GM18508 (cell line): ENCODE measurements at regions not wholly inside any gene's neighbourhood (a gene's known extent, or its start where the extent isn't known, plus 50 kb on each side); places are given as distances from the start of the nearest gene placed in this dataset.

Experiments used
- ATAC-seq: cut with Tn5 transposase; IDR thresholded peaks from one replicate; pipeline ENCODE4 v1.9.1; 2021; ENCODE audit warnings: moderate number of reproducible peaks; ENCODE audit not compliant: insufficient read depth, unreplicated experiment

- no peak for ATAC-seq
Measured at GRCh38 chr11:25938952-25939351, 393.0 kb upstream of the ANO3 start.

- ATAC-seq: no peak
Measured at GRCh38 chr11:25939691-25940090, 392.2 kb upstream of the ANO3 start.

GRCh38 chr11:25941353-25941752, 390.6 kb upstream of the ANO3 start:
- ATAC-seq: no peak

DNA sequence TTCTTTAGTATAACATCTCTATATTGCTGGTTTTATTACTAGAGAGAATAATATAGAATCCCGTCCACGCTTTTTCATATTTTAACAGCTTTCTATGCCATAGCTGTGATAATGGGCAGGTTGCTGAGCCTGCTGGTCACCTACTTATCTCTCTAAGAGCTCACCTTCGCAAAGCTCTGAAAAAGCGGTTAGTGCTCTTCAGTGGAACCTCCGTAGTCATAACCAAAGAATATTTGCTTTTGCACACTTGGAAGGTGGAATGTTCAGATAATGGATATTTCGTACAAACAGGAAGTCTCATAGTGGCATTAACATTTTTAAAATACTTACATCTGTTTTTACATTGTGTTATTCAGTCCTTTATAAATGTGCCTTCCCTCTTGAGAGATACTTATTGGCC, 388.9 kb upstream of the ANO3 start:
- no peak for ATAC-seq

GRCh38 chr11:25943777-25944661, 387.9 kb upstream of the ANO3 start:
- ATAC-seq: no peak

- no peak for ATAC-seq
Measured at GRCh38 chr11:25949918-25950317, 382.0 kb upstream of the ANO3 start.

- ATAC-seq: no peak
Measured at GRCh38 chr11:25953006-25953405, 378.9 kb upstream of the ANO3 start.

GRCh38 chr11:25958045-25958444, 373.9 kb upstream of the ANO3 start:
- ATAC-seq: no peak

- no peak for ATAC-seq
Measured at GRCh38 chr11:25961539-25961938, 370.4 kb upstream of the ANO3 start.

DNA sequence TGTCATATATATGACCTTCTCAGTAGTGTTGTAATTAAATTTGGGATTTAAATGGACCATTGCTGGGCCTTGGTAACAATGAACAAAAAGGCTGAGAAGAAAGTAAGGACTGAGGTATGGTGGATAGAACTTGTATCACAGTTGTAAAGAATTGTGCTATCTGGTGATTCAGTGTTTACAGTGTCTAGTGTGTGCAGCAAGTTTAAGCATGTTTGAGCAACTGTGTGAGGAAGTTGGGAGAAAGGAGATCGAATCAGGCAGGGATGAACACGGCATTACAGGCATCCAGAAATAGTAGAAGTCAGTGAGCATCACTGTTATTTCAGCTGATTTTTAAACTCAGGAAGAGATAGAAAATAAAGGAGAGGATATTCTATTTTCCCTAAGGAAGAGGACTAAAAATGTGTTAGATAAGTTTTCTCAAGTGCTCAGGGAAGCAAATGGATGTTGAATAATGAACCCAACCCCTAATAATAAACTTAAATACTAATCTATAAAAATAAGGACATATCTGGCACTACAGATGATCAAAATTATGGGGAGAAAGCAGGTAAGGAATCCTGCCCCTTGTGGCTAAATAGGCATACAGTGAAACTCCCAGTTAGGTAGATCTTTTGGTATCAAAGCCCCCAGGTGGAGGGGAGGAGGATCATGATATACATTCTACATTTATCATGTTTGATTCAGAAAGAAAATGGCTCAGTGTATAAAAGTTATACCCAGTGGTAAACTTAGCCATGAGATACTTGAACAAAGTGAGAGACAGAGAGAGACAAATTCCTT, 361.0 kb upstream of the ANO3 start:
- no peak for ATAC-seq

- ATAC-seq: no peak
Measured at GRCh38 chr11:25980091-25980490, 351.8 kb upstream of the ANO3 start.

DNA sequence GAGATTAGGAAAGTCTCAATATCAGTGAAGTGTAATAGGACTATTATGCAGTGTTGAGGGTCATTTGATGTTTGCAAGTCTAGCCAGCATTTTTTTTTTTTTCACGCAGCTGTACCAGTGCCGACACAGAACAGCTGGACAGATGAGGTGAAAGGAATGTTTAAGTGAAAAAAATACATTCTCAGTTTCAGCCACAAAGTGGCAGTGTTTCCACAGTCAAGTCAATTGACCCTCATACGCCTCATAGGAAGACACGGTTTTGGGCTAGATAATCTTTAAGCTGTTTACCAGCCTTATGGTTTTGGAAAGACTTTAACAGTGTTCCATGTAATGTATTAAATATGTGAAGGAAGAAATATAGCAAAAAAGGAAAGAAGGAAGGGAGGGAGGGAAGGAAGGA, 349.9 kb upstream of the ANO3 start:
- ATAC-seq: peak; percentile 97

DNA sequence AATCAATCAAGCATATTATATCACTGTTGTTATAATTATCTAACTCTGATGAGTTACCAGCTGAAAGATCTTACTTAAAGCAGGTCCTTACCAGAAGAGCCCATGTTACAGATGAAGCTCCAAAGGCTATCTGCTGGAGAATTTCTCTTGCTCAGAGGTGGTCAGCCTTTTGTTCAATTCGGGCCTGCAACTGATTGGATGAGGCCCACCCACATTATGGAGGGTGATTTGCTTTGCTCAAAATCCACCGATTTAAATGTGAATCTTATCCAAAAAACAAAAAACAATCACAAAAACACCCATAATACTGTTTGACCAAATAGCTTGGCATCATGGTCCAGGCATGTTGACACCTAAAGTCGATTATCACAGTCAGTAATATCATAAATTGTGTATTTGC, 348.6 kb upstream of the ANO3 start:
- no peak for ATAC-seq

DNA sequence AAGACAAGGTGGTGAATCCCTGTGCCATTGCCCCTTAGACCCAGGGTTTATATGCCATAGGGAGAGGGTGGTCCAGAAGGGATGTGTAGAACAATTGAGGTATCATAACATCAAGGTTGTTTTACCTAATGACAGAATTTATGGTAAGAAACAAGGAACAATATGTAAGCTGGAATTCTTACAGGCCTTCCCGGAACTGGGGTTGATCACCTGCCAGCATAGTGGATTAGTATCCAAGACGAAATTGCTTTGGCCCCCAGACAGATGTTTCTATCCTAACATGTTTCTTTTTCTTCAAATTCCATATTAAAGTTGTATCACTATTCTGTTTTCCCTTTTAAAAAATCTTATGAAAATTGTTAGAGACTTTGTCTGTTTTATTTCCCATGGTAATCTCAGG, 343.8 kb upstream of the ANO3 start:
- no peak for ATAC-seq

DNA sequence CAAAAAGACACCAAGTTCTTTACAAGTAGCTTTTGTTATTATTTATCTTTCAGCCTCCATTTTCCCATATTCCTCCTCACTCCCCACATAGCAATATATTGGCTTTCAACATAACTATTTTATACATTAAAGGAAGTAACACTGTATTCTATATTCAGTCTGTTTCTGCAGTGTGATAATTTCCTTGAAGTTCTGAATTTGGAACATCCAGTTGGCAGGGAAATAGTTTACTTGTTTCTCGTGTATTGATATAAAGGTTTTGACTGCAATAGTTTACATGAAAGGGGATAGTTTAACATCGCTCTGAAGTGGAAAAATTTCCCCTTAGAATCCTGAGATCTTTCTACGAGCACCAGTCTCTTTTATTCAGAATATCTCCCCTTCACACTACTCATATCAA, 341.5 kb upstream of the ANO3 start:
- ATAC-seq: no peak

DNA sequence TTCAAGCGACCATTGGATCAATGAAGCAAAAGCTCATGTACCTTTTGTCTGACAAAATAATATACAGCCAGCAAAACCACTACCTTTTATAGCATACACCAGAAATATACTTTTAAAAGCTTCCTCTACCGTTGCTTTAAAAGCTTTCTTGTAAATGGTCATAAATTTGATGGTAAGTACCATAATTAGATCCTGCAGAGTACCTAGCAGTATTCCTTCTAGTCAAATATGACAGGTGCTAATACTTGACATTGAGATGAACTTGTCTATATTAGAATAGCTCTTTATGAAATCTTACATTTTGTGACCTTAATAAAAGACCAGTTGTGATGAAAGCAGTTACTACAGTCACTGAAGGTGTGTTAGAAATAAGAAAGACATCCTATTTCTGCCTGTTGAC, 340.5 kb upstream of the ANO3 start:
- ATAC-seq: no peak

DNA sequence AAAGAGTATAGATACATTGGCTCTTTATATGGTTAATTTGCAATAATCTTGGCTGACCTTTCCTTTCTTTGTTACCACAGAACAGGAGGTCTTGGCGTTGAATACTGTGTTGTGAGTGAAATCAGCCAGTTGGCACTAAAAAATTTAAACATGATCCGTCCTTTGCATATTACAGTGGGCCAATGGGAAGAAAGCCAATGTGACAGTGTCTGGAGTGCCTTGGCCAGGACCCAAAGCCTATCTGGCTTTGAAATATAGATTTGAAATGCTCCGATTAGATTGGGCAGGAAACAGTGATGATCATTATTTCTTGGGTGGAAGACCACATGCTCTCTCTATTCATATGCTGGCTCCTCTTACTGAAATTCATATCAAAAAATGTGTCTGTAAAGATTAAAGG, 339.6 kb upstream of the ANO3 start:
- ATAC-seq: no peak

- no peak for ATAC-seq
Measured at GRCh38 chr11:25993016-25993415, 338.9 kb upstream of the ANO3 start.

DNA sequence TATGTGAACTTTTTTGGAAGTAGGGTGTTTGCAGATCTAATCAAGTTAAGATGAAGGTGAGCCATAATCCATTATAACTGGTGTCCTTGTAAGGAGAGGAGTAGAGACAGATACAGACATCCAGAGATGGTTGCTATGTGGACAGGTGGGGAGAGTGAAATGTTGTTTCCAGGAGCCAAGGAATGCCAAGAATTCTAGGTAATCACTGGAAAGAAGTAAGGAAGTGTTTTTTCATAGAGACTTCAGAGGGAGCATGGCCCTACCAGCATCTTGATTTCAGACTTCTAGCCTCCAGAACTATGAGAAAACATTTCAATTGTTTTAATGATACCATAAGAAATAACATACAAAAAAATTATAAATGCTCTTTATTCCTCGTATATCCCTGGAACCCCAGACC, 320.5 kb upstream of the ANO3 start:
- ATAC-seq: no peak

DNA sequence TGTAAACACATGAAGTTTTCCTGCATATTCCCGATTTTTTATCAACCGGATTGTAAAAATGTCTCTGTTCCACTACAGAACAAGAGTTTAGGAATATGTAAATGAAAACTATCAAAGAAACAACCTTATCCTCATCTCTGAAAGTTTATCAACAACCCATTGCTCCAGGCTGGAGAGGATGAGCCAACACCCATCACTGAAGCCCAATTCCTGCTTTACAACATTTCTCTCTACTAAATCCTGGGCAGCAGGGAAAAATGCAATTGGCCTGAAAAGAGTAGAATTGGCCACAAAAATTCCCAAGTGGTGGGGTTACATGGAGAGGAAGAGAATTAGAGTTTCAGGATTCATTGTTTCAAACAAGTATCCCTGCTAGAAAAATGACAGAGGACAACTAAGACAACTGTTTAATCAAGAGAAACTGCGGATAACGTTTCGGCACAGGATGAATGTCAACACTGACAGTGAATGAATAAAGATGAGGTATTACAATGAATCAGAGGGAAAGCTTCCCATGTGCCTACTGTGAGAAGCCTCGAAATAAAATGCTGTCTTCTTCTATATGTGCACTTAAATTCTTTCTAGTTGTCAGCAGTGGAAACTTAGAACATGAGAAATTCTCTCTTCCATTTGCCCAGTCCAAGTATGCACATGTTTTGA, 317.3 kb upstream of the ANO3 start:
- ATAC-seq: no peak

DNA sequence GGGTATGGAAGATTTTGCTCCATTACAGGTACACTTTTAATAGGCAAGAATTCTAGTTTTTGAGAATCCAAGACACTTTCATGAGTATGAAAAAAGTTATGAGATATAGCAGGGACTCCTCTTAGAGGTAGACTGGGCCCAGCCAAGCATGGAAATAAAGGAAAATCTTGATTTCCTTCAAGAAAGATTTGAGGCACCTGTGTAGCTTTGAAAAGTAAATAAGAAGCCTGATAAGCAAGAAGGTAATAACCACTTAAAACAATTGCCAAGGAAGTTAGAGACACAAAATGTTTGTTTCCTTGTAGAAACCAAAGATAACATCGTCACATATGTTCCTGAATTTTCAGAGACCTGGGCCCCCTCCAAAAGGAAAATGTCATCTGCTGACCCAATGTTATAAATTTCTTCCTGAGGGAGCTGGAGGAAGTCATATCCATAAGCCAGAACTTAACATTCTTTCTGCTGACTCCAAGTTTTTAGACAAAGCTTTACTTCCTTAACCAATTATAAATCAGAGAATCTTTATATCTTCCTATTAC, 314.5 kb upstream of the ANO3 start:
- ATAC-seq: no peak
